H1 (cell line): ENCODE measurements at regions not wholly inside any gene's neighbourhood (a gene's known extent, or its start where the extent isn't known, plus 50 kb on each side); places are given as distances from the start of the nearest gene placed in this dataset.

Experiments
- CTCF ChIA-PET: fragments of 300-600 bp; sonication (Branson Sonifier 250); formaldehyde crosslinking; loops from one replicate; lab custom pipeline; 2021; ENCODE audit not compliant: partially characterized antibody; lab: Charles Lee
- POLR2A ChIA-PET: fragments of 300-600 bp; sonication (Branson Sonifier 250); formaldehyde crosslinking; loops from one replicate; lab custom pipeline; 2021; ENCODE audit warnings: inconsistent platforms; ENCODE audit not compliant: partially characterized antibody; lab: Charles Lee
- DNase-seq, 2 experiments: peaks; one replicate each; pipeline versions ENCODE4 v3.0.0 to v3.0.0-alpha.2; 2010 to 2022; ENCODE audit warnings: low spot score in 2 of 2, low read depth in 1 of 2, mixed read lengths in 1 of 2
- FAIRE-seq: peaks from 2 replicates; lab custom pipeline; 2011; peaks lifted over from hg19 to GRCh38; lab: Jason Lieb, UNC
- H2AFZ ChIP-seq: 2 replicates; pipeline ENCODE4 v1.8.1; 2012; ENCODE audit warnings: low read length, inconsistent platforms
- H2AK5ac ChIP-seq: 2 replicates; pipeline ENCODE4 v1.6.1; 2013; ENCODE audit warnings: low read depth, low read length
- H2BK120ac ChIP-seq: replicated peaks from 2 replicates; pipeline ENCODE3; 2013; ENCODE audit warnings: low read depth, low read length, inconsistent platforms
- H2BK12ac ChIP-seq: 2 replicates; pipeline ENCODE4 v1.6.1; 2013; ENCODE audit warnings: low read depth, low read length
- H2BK15ac ChIP-seq: 2 replicates; pipeline ENCODE4 v1.6.1; 2013; ENCODE audit warnings: low read length
- H2BK20ac ChIP-seq: 2 replicates; pipeline ENCODE4 v1.6.1; 2013; ENCODE audit warnings: low read length
- H2BK5ac ChIP-seq: 2 replicates; pipeline ENCODE4 v1.6.1; 2013; ENCODE audit warnings: low read depth, low read length
- H3K14ac ChIP-seq: 2 replicates; pipeline ENCODE4 v1.6.1; 2013; ENCODE audit warnings: inconsistent platforms; ENCODE audit not compliant: insufficient read length
- H3K18ac ChIP-seq: 2 replicates; pipeline ENCODE4 v1.6.1; 2013; ENCODE audit warnings: low read length; ENCODE audit errors: extremely low read depth
- H3K23ac ChIP-seq: 2 replicates; pipeline ENCODE4 v1.6.1; 2013; ENCODE audit warnings: inconsistent platforms; ENCODE audit not compliant: insufficient read length
- H3K23me2 ChIP-seq: 2 replicates; pipeline ENCODE4 v1.6.1; 2013; ENCODE audit warnings: low read depth, low read length
- H3K27ac ChIP-seq: 2 replicates; pipeline ENCODE4 v1.6.1; 2011; ENCODE audit warnings: low read depth, low read length, inconsistent platforms
- H3K27me3 ChIP-seq, 4 experiments: replicated peaks in 1 of 4; 1 replicate in 1 of 4; 2 replicates in 3 of 4; pipeline versions ENCODE4 v1.6.1 to v1.8.1; 2011 to 2013; ENCODE audit warnings: low read length in 3 of 4, mild to moderate bottlenecking in 3 of 4, inconsistent platforms in 2 of 4, mixed read lengths in 2 of 4, moderate library complexity in 1 of 4; ENCODE audit not compliant: control insufficient read depth in 3 of 4, insufficient read depth in 3 of 4; ENCODE audit errors: extremely low read depth in 1 of 4
- H3K36me3 ChIP-seq, 4 experiments: 2 replicates each; pipeline versions ENCODE4 v1.6.1 to v1.8.1; 2011 to 2013; ENCODE audit warnings: mild to moderate bottlenecking in 4 of 4, low read length in 3 of 4, moderate library complexity in 2 of 4, control low read depth in 1 of 4, inconsistent platforms in 1 of 4; ENCODE audit not compliant: insufficient read depth in 4 of 4, control insufficient read depth in 2 of 4
- H3K4ac ChIP-seq: replicated peaks from 2 replicates; pipeline ENCODE3; 2013; ENCODE audit warnings: low read length, low read depth, mixed read lengths, inconsistent platforms; ENCODE audit not compliant: insufficient read length
- H3K4me1 ChIP-seq, 4 experiments: replicated peaks in 1 of 4; 1 replicate in 1 of 4; 2 replicates in 3 of 4; pipeline versions ENCODE4 v1.6.1 to v1.8.1; 2011 to 2013; ENCODE audit warnings: low read length in 3 of 4, inconsistent platforms in 2 of 4, mixed read lengths in 1 of 4; ENCODE audit not compliant: insufficient read depth in 4 of 4, control insufficient read depth in 3 of 4
- H3K4me2 ChIP-seq, 2 experiments: 2 replicates each; pipeline versions ENCODE4 v1.6.1 to v1.8.1; 2011 to 2013; ENCODE audit warnings: low read depth in 2 of 2, low read length in 2 of 2, control low read depth in 1 of 2, inconsistent platforms in 1 of 2, mild to moderate bottlenecking in 1 of 2; ENCODE audit not compliant: insufficient read depth in 1 of 2
- H3K4me3 ChIP-seq, 4 experiments: fragments of 200-600, 300-600 bp in 1 of 4; sonication (generic), shearing (Covaris generic), sonication (Bioruptor Twin) in 1 of 4; 2 replicates each; pipeline versions ENCODE4 v1.5.1 to v1.8.1; 2011 to 2016; ENCODE audit warnings: low read length in 4 of 4, low read depth in 3 of 4, control low read depth in 2 of 4, inconsistent platforms in 2 of 4, mild to moderate bottlenecking in 2 of 4, mixed read lengths in 1 of 4, moderate library complexity in 1 of 4; ENCODE audit not compliant: insufficient read depth in 2 of 4; ENCODE audit errors: extremely low read depth in 1 of 4
- H3K56ac ChIP-seq: replicated peaks from 2 replicates; pipeline ENCODE3; 2013; ENCODE audit warnings: low read depth, mild to moderate bottlenecking, mixed read lengths, low read length, inconsistent platforms; ENCODE audit not compliant: insufficient read length
- H3K79me1 ChIP-seq: 2 replicates; pipeline ENCODE4 v1.6.1; 2013; ENCODE audit warnings: low read depth, low read length, control low read depth
- H3K79me2 ChIP-seq, 2 experiments: 2 replicates each; pipeline versions ENCODE4 v1.6.1 to v1.8.1; 2012 to 2013; ENCODE audit warnings: low read length in 2 of 2, mild to moderate bottlenecking in 2 of 2, inconsistent platforms in 1 of 2; ENCODE audit not compliant: insufficient read depth in 2 of 2, control insufficient read depth in 1 of 2
- H3K9ac ChIP-seq, 4 experiments: replicated peaks in 1 of 4; 1 replicate in 1 of 4; 2 replicates in 3 of 4; pipeline versions ENCODE4 v1.6.1 to v1.8.1; 2011 to 2013; ENCODE audit warnings: low read depth in 3 of 4, low read length in 3 of 4, control low read depth in 2 of 4, mild to moderate bottlenecking in 2 of 4, moderate library complexity in 2 of 4, inconsistent platforms in 1 of 4; ENCODE audit errors: extremely low read depth in 1 of 4
- H3K9me3 ChIP-seq, 2 experiments: 2 replicates each; pipeline versions ENCODE4 v1.6.1 to v1.8.1; 2012 to 2013; ENCODE audit warnings: mild to moderate bottlenecking in 2 of 2, moderate library complexity in 2 of 2, control low read depth in 1 of 2, inconsistent platforms in 1 of 2, low read depth in 1 of 2, low read length in 1 of 2, mixed read lengths in 1 of 2; ENCODE audit not compliant: insufficient read depth in 2 of 2
- H4K20me1 ChIP-seq, 2 experiments: replicated peaks in 1 of 2; 2 replicates each; pipeline versions ENCODE3 to v1.8.1; 2011 to 2013; ENCODE audit warnings: inconsistent platforms in 2 of 2, low read length in 2 of 2, mild to moderate bottlenecking in 1 of 2; ENCODE audit not compliant: insufficient read depth in 2 of 2, control insufficient read depth in 1 of 2
- H4K5ac ChIP-seq: 2 replicates; pipeline ENCODE4 v1.6.1; 2013; ENCODE audit warnings: low read length, low read depth, mixed read lengths, inconsistent platforms; ENCODE audit not compliant: insufficient read length
- H4K8ac ChIP-seq: 2 replicates; pipeline ENCODE4 v1.8.0; 2013; ENCODE audit warnings: mild to moderate bottlenecking, moderate library complexity, low read length, inconsistent platforms; ENCODE audit not compliant: insufficient read depth; ENCODE audit errors: extremely low read depth
- H4K91ac ChIP-seq: replicated peaks from 2 replicates; pipeline ENCODE3; 2013; ENCODE audit warnings: low read length, mixed read lengths, inconsistent platforms; ENCODE audit not compliant: insufficient read length
- BRCA1 ChIP-seq: IDR thresholded peaks from 2 replicates; pipeline ENCODE4 v1.6.1; 2012; ENCODE audit warnings: low read depth, low read length, improper control_type of control experiment
- KDM5A ChIP-seq: fragments of 200-600 bp; IDR thresholded peaks from 2 replicates; pipeline ENCODE4 v1.7.1; 2012; ENCODE audit warnings: mild to moderate bottlenecking, low read length, inconsistent platforms, mixed read lengths
- SIX5 ChIP-seq: IDR thresholded peaks from 2 replicates; pipeline ENCODE4 v1.6.1; 2011; ENCODE audit warnings: mild to moderate bottlenecking, low read depth, low read length
- SP4 ChIP-seq: IDR thresholded peaks from 2 replicates; pipeline ENCODE4 v1.6.1; 2012; ENCODE audit warnings: low read length, inconsistent platforms
- WGBS, 2 experiments: shearing (Covaris generic) in 1 of 2; methylation state at CpG; one replicate each; pipeline versions ENCODE4 v1.1.6 to v1.1.7; 2013 to 2015; ENCODE audit warnings: low lambda C conversion rate in 2 of 2, mixed read lengths in 2 of 2, inconsistent platforms in 1 of 2, low coverage in 1 of 2, missing lambda C conversion rate in 1 of 2; ENCODE audit not compliant: insufficient replicate concordance in 2 of 2, insufficient coverage in 1 of 2, insufficient read length in 1 of 2; ENCODE audit errors: extremely low coverage in 1 of 2, missing lambda C conversion rate in 1 of 2; 5-methylcytosine and 5-hydroxymethylcytosine counted together

DNA sequence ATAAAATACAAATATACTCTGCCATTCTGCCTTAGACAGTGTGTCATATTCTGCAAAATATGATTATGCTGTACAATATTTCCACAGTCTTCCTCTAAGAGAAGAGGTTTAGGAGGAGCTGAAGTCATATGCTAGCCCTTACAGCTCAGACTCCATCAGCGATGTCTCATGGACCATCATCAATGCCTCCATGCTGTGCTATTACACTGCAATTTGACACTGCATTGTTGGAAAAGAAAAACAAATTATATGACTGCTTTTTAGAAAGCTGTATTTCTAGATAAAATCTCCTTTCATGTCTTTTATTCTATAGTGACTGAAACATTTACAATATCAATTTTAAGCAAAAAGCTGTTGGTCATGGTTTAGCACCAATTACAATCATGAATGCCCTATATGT lies 1089.4 kb upstream of the MIR17HG start:
- no peaks in the 10 kb centered on the region for H3K79me2 ChIP-seq
- H3K4ac ChIP-seq: no peak overlapping the region
- H3K36me3 ChIP-seq: no peaks in the 10 kb centered on the region
- POLR2A ChIA-PET: no interaction called here
- TF ChIP-seq KDM5A: no peak
- no peak for TF ChIP-seq BRCA1
- TF ChIP-seq SIX5: no peak
- TF ChIP-seq SP4: no peak
- TF ChIP-seq, all 59 proteins: peak for 0
- Histone ChIP-seq H3K4me3 (no peak overlapping the region), H3K27me3 (no peaks in the 10 kb centered on the region), H2BK120ac (no peak overlapping the region), H2AFZ (no peak overlapping the region), H3K18ac (no peak overlapping the region), H3K56ac (no peak overlapping the region), H3K79me1 (no peaks in the 10 kb centered on the region), H3K27ac (no peak overlapping the region), H4K8ac (no peak overlapping the region), H4K91ac (no peak overlapping the region), H3K23me2 (no peaks in the 10 kb centered on the region), H3K4me1 (no peaks in the 10 kb centered on the region), H3K14ac (no peak overlapping the region), H2BK20ac (no peak overlapping the region), H3K23ac (no peak overlapping the region), H2BK15ac (no peak overlapping the region), H4K20me1 (no peaks in the 10 kb centered on the region), H3K9me3 (no peaks in the 10 kb centered on the region), H2BK5ac (no peak overlapping the region), H2AK5ac (no peak overlapping the region), H3K4me2 (no peak overlapping the region), H4K5ac (no peak overlapping the region), H2BK12ac (no peak overlapping the region), H3K9ac (no peak overlapping the region)
- FAIRE-seq (no peak), DNase-seq (no peak)
- CTCF ChIA-PET: interaction anchor here (0.6 kb wide), 1 partner anchor 111 kb away, joined by 3 read pairs; no protein-coding TSS in a partner anchor
- WGBS, 2 experiments: 100% methylated on average over 1 of the region's 1 CpG; no CpG with 5 or more reads in 1 of the 2 experiments
